Panc1 (cell line): ENCODE measurements at regions not wholly inside any gene's neighbourhood (a gene's known extent, or its start where the extent isn't known, plus 50 kb on each side); places are given as distances from the start of the nearest gene placed in this dataset.
"Not testable (repeated sequence)": the region's sequence is repeated elsewhere in the genome, so short reads cannot be mapped to it uniquely, and the experiment has no call there.

Experiments used
- ATAC-seq: fragments of 200-7000 bp; cut with Tn5 transposase; 2 replicates; pipeline ENCODE4 v1.9.1; 2020; ENCODE audit warnings: mild to moderate bottlenecking, moderate library complexity
- BruUV-seq: library from RNA; stranded (reverse); fragments of 400-500 nt; replicated peaks from 2 replicates; lab custom pipeline; 2021; lab: Mats Ljungman, UMichigan
- CTCF ChIA-PET: fragments of 300-600 bp; sonication (Branson Sonifier 250); formaldehyde crosslinking; loops from one replicate; lab custom pipeline; 2022; ENCODE audit warnings: antibody characterized with exemption; lab: Charles Lee
- POLR2A ChIA-PET: fragments of 300-600 bp; sonication (Branson Sonifier 250); formaldehyde crosslinking; loops from one replicate; lab custom pipeline; 2022; ENCODE audit warnings: antibody characterized with exemption; lab: Charles Lee
- DNase-seq: peaks from one replicate; pipeline ENCODE4 v3.0.0-alpha.2; 2010; ENCODE audit warnings: low read depth, low spot score
- H3K27ac ChIP-seq: 2 replicates; pipeline ENCODE4 v1.5.1; 2011; ENCODE audit warnings: mild to moderate bottlenecking, low read length, inconsistent platforms
- H3K27me3 ChIP-seq: fragments of 200-500 bp; sonication (Bioruptor generic); 2 replicates; pipeline ENCODE4 v1.6.0; 2014; ENCODE audit warnings: low read length, inconsistent platforms; ENCODE audit not compliant: control insufficient read depth, insufficient read depth
- H3K36me3 ChIP-seq: fragments of 200-500 bp; sonication (Bioruptor generic); 2 replicates; pipeline ENCODE4 v1.5.1; 2014; ENCODE audit warnings: inconsistent platforms, mild to moderate bottlenecking, low read length, moderate library complexity; ENCODE audit not compliant: control insufficient read depth, insufficient read depth
- H3K4me1 ChIP-seq: 2 replicates; pipeline ENCODE4 v1.5.1; 2011; ENCODE audit warnings: inconsistent platforms, mild to moderate bottlenecking, low read length, moderate library complexity; ENCODE audit not compliant: control insufficient read depth, insufficient read depth
- H3K4me3 ChIP-seq, 2 experiments: 2 replicates each; pipeline ENCODE4 v1.5.1; 2011 to 2012; ENCODE audit warnings: low read depth in 2 of 2, low read length in 2 of 2, mild to moderate bottlenecking in 2 of 2, inconsistent platforms in 1 of 2, moderate library complexity in 1 of 2
- H3K9me3 ChIP-seq: fragments of 200-500 bp; sonication (Bioruptor generic); 2 replicates; pipeline ENCODE4 v1.5.1; 2014; ENCODE audit warnings: low read depth, mild to moderate bottlenecking, inconsistent platforms, low read length, moderate library complexity; ENCODE audit not compliant: control insufficient read depth, insufficient read depth
- POLR2AphosphoS5 ChIP-seq: IDR thresholded peaks from 2 replicates; pipeline ENCODE4 v1.6.1; 2012; ENCODE audit warnings: mild to moderate bottlenecking, low read depth, low read length, moderate library complexity
- SIN3A ChIP-seq: IDR thresholded peaks from 2 replicates; pipeline ENCODE4 v1.6.1; 2012; ENCODE audit warnings: low read depth, mild to moderate bottlenecking, low read length, moderate library complexity, borderline replicate concordance; ENCODE audit not compliant: insufficient read depth
- TCF7L2 ChIP-seq: IDR thresholded peaks from 2 replicates; pipeline ENCODE4 v1.6.1; 2011; ENCODE audit warnings: mild to moderate bottlenecking, low read depth, low read length, inconsistent platforms
- in situ Hi-C: cut with HindIII; loops from 2 replicates; pipeline ENCODE4 v1.10.0; 2016; ENCODE audit warnings: low sequenced_read_pairs, low pct_unique_long_range_greater_than_20kb
- intact Hi-C: fragments of 100-400 bp; cut with micrococcal nuclease; formaldehyde crosslinking; loops from one replicate; pipeline ENCODE4 v1.10.0; 2022; ENCODE audit not compliant: unreplicated experiment
- TF ChIP-seq, protein P1 (sequence below), 2 experiments: IDR thresholded peaks; 2 replicates each; pipeline ENCODE4 v1.6.1; 2011 to 2012; ENCODE audit warnings: low read depth in 2 of 2, control low read depth in 1 of 2, low read length in 1 of 2, mild to moderate bottlenecking in 1 of 2, moderate library complexity in 1 of 2; ENCODE audit not compliant: insufficient read depth in 1 of 2
- TF ChIP-seq, protein P2 (sequence below): fragments of 450-650 bp; IDR thresholded peaks from 2 replicates; pipeline ENCODE4 v1.5.1; 2017; ENCODE audit warnings: mild to moderate bottlenecking

DNA sequence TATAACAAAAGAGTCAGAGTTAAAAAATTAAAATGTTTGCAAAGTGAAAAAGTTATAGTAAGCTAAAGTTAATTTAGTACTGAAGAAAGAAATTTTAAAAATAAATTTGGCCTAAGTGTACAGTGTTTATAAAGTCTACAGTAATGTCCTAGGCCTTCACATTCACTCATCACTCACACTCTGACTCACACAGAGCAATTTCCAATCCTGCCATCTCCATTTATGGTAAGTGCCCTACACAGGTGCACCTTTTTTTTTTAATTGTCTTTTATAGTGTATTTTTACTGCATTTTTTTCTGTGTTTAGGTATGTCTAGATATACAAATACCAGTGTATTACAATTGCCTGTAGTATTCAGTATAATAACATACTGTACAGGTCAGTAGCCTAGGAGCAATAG is 562.9 kb downstream of the PIK3C3 start:
- Histone ChIP-seq H3K4me3 (no peak overlapping the region), H3K27ac (no peak overlapping the region), H3K36me3 (no peaks in the 10 kb centered on the region), H3K27me3 (no peaks in the 10 kb centered on the region), H3K9me3 (no peaks in the 10 kb centered on the region), H3K4me1 (no peaks in the 10 kb centered on the region)
- intact Hi-C loops = no loop called here
- no peak for DNase-seq
- ATAC-seq = no peak
- TF ChIP-seq TCF7L2 = no peak
- BruUV-seq = no TSS peak
- ChIA-PET POLR2A (no interaction called here), CTCF (no interaction called here)
- in situ Hi-C loops = no loop called here

GRCh38 chr18:42518331-42518730 is 563.3 kb downstream of the PIK3C3 start:
- POLR2A ChIA-PET, in situ Hi-C loops, H3K4me1 ChIP-seq, H3K36me3 ChIP-seq, ATAC-seq, BruUV-seq, intact Hi-C loops, H3K27ac ChIP-seq, DNase-seq, H3K9me3 ChIP-seq, CTCF ChIA-PET, H3K27me3 ChIP-seq, H3K4me3 ChIP-seq: not testable (repeated sequence)

DNA sequence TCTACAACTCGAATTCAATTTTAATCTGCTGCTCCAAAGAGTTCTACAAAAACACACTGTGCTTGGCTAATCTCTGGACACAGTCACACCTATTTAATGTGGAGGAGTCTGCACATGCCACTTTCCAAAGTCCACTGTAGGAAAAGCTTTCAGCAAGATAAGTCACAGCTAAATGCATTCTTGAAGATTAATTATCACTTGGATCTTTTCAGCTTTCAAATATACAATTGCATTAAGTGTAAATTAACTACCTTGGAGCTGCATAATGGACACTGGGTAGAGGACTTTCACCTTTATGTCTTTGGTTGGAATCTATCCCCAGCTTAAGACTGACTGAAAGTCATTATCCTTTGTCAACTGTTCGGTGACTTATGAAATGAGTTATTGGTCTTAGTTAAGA is 565.1 kb downstream of the PIK3C3 start:
- Histone ChIP-seq H3K4me1 (no peaks in the 10 kb centered on the region), H3K27ac (no peak overlapping the region), H3K36me3 (no peaks in the 10 kb centered on the region), H3K9me3 (no peaks in the 10 kb centered on the region), H3K27me3 (no peaks in the 10 kb centered on the region), H3K4me3 (no peak overlapping the region)
- BruUV-seq = no TSS peak
- CTCF ChIA-PET = no interaction called here
- POLR2A ChIA-PET = no interaction called here
- no peak for ATAC-seq
- TF ChIP-seq TCF7L2 = no peak
- TF ChIP-seq, protein P1, sequence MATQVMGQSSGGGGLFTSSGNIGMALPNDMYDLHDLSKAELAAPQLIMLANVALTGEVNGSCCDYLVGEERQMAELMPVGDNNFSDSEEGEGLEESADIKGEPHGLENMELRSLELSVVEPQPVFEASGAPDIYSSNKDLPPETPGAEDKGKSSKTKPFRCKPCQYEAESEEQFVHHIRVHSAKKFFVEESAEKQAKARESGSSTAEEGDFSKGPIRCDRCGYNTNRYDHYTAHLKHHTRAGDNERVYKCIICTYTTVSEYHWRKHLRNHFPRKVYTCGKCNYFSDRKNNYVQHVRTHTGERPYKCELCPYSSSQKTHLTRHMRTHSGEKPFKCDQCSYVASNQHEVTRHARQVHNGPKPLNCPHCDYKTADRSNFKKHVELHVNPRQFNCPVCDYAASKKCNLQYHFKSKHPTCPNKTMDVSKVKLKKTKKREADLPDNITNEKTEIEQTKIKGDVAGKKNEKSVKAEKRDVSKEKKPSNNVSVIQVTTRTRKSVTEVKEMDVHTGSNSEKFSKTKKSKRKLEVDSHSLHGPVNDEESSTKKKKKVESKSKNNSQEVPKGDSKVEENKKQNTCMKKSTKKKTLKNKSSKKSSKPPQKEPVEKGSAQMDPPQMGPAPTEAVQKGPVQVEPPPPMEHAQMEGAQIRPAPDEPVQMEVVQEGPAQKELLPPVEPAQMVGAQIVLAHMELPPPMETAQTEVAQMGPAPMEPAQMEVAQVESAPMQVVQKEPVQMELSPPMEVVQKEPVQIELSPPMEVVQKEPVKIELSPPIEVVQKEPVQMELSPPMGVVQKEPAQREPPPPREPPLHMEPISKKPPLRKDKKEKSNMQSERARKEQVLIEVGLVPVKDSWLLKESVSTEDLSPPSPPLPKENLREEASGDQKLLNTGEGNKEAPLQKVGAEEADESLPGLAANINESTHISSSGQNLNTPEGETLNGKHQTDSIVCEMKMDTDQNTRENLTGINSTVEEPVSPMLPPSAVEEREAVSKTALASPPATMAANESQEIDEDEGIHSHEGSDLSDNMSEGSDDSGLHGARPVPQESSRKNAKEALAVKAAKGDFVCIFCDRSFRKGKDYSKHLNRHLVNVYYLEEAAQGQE (IDR thresholded peaks at IDR 0.05; ENCODE audit: insufficient read depth in 1 of 2, low read depth in 2 of 2, low read length in 1 of 2) = no peak
- no peak for TF ChIP-seq SIN3A
- TF ChIP-seq POLR2AphosphoS5 = no peak
- TF ChIP-seq, protein P2, sequence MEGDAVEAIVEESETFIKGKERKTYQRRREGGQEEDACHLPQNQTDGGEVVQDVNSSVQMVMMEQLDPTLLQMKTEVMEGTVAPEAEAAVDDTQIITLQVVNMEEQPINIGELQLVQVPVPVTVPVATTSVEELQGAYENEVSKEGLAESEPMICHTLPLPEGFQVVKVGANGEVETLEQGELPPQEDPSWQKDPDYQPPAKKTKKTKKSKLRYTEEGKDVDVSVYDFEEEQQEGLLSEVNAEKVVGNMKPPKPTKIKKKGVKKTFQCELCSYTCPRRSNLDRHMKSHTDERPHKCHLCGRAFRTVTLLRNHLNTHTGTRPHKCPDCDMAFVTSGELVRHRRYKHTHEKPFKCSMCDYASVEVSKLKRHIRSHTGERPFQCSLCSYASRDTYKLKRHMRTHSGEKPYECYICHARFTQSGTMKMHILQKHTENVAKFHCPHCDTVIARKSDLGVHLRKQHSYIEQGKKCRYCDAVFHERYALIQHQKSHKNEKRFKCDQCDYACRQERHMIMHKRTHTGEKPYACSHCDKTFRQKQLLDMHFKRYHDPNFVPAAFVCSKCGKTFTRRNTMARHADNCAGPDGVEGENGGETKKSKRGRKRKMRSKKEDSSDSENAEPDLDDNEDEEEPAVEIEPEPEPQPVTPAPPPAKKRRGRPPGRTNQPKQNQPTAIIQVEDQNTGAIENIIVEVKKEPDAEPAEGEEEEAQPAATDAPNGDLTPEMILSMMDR = no peak
- in situ Hi-C loops (no loop called here), intact Hi-C loops (no loop called here)
- DNase-seq = no peak
